Right hindlimb (tissue), 1 donor: ENCODE measurements at regions not wholly inside any gene's neighbourhood (a gene's known extent, or its start where the extent isn't known, plus 50 kb on each side); places are given as distances from the start of the nearest gene placed in this dataset.
"Not testable (repeated sequence)": the region's sequence is repeated elsewhere in the genome, so short reads cannot be mapped to it uniquely, and the experiment has no call there.

Source experiments
- DNase-seq: peaks from one replicate; pipeline ENCODE4 v3.0.0-alpha.2; 2018

DNA sequence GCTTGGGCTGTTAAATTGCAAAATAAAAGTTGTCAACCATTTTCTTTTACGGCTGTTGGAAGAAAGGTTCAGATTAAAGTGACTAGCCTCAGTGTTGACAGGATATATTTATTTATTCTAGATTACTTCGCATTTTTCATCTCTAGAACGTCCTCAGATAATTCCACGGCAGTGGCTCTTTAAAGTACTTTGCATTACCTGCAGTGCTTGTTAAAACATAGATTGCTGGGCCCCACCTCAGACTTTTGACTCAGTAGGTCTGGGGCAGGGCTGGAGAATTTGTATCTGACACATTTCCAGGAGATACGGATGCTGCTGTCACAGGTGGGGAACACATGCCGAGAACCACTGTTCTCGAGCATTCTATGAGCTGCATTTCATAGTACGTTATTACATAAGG lies 292.7 kb downstream of the EDEM1 start:
- no peak for DNase-seq

GRCh38 chr3:5485427-5485826 lies 297.9 kb downstream of the EDEM1 start:
- DNase-seq: no peak

- DNase-seq: no peak
These were observed 301.3 kb downstream of the EDEM1 start for GRCh38 chr3:5488771-5489170.

DNA sequence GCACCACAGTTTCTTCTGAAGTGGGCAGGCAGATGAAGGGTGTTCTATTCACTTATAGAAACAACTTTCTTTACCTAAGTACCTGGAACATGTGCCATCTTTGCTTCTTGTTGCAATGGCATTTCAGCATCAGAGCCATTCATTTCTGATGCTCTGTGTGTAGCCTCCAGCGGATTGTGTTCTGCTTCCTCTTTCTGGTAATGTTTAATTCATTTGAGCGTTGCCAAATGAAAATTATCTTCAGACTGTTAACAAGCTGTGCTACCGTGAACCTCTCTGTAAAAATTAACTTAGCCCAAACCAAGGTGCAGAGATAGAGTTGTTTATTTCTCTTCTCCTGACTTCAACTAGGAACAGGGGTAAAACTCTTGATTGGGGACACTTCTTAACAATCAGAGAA lies 302.0 kb downstream of the EDEM1 start:
- no peak for DNase-seq

GRCh38 chr3:5494905-5495519 lies 307.5 kb downstream of the EDEM1 start:
- no peak for DNase-seq

DNA sequence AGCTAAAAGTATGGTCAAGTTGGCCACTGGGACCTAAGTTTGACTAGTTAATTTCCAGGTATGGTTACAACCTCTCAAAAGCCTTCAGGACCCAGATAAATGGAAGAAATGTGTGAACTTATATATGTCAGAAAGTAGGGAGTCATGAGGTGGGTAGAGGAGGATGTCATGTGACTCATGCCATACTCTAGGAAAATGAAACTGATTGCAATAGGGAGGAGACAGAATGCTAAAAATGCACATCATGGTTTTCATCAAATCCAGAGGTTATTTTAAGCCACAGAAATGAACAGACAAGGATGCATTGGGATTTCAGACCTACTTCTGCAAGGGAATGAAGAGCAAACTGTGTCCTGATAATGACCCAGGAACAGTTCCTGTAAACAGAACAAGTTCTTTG lies 310.0 kb downstream of the EDEM1 start:
- no peak for DNase-seq

- no peak for DNase-seq
These were observed 311.5 kb downstream of the EDEM1 start for GRCh38 chr3:5498981-5499380.

GRCh38 chr3:5499404-5499803 lies 311.9 kb downstream of the EDEM1 start:
- DNase-seq: no peak

DNA sequence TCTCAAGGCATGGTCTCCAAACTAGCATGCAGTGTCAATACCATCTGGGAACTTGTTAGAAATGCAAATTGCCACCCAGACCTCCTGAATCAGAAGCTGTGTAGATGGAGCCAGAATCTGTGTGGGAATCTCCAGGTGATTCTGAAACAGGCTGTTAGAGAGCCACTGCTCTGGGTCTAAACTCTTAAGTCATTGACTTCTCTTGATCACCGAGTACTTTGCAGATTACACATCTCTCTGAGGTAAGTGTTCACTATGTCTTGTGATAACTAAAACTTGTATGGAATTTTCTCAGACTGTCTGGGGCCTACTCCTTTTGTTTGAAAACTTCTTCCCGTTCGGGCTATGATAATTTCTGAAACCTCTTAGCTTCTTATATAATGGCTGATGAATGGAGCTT lies 315.6 kb downstream of the EDEM1 start:
- no peak for DNase-seq

- DNase-seq: no peak
These were observed 316.6 kb downstream of the EDEM1 start for GRCh38 chr3:5504135-5504534.

GRCh38 chr3:5505163-5505562 lies 317.7 kb downstream of the EDEM1 start:
- no peak for DNase-seq

DNA sequence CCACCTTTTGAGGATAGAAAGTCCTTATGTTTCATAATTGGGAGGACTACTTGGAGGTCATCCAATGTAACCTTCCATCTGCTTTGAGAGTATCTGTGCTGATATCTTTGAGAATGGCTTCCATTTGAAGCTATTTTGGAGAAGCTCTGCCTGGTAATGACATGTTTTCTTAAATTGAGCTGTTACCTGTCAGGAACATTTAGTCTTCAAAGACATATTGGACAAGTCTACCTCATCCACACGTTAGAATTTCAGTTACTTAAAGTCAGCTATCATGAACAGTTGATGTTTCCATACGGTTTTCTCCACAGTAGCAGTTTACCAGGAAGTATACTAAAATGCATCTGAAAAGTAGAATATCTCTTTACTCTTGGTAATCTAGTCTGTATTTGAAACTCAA lies 318.5 kb downstream of the EDEM1 start:
- DNase-seq: no peak

- DNase-seq: not testable (repeated sequence)
These were observed 321.4 kb downstream of the EDEM1 start for GRCh38 chr3:5508860-5509259.

DNA sequence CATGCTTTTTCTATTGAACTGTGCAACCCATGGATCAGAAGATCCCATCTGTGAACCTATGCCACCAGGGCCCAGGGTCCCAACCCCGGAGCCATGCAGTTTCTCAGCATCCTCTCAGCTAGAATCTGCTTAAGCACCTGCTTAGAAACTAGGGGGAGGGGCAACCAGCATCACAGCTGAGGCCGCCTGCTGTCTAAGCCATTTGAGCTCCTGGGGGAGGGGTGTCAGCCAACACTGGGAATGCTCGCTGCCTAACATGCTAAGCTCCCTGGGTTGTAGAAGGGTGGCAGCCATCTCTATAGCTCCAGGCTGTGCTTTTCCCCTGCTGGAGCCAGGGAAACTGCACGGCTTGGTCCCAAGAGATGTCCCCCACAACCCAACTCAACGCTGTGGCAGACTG lies 322.8 kb downstream of the EDEM1 start:
- no peak for DNase-seq

GRCh38 chr3:5517921-5518320 lies 330.4 kb downstream of the EDEM1 start:
- no peak for DNase-seq

GRCh38 chr3:5520237-5520636 lies 332.7 kb downstream of the EDEM1 start:
- DNase-seq: no peak

- DNase-seq: no peak
These were observed 335.6 kb downstream of the EDEM1 start for GRCh38 chr3:5523125-5523524.

GRCh38 chr3:5531039-5531438 lies 343.5 kb downstream of the EDEM1 start:
- no peak for DNase-seq

GRCh38 chr3:5531741-5532290 lies 344.3 kb downstream of the EDEM1 start:
- DNase-seq: no peak

- DNase-seq: no peak
These were observed 353.0 kb downstream of the EDEM1 start for GRCh38 chr3:5540532-5540931.

DNA sequence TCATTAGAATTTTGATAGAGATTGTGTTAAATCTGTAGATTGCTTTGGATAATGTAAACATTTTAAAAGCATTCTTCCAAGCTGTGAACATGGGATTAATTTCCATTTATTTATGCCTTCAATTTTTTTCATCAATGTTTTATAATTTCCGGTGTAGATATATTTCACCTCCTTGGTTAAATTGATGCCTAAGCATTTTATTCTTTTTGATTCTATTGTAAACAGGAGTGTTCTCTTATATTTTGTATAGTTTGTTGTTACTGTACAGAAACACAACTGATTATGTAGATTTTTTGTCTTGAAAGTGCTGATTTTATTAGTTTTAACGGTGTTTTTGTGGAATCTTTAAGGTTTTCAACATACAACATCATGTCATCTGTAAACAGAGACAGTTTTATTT lies 355.0 kb downstream of the EDEM1 start:
- no peak for DNase-seq

GRCh38 chr3:5543047-5543446 lies 355.5 kb downstream of the EDEM1 start:
- no peak for DNase-seq

DNA sequence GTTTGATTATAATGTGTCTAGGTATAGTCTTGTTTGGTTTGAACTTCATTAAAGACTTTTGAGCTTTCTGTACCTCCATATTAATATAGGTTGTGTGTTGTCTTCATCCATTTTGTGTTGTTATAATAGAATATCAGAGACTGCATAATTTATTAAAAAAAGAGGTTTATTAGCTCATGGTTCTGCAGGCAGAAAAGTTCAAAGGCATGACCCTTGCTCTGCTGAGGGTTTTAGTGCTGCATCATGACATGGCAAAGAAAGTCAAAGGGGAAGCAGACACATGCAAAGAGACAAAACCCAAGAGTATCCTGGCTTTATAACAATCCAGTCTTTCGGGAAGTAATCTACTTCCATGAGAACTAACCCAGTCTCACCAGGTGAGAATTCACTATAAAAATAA lies 358.2 kb downstream of the EDEM1 start:
- DNase-seq: no peak

- DNase-seq: no peak
These were observed 365.7 kb downstream of the EDEM1 start for GRCh38 chr3:5553203-5553602.

GRCh38 chr3:5554245-5554747 lies 366.8 kb downstream of the EDEM1 start:
- no peak for DNase-seq
